HG02763 (cell line): ENCODE measurements at regions not wholly inside any gene's neighbourhood (a gene's known extent, or its start where the extent isn't known, plus 50 kb on each side); places are given as distances from the start of the nearest gene placed in this dataset.

Experiments used
- ATAC-seq: cut with Tn5 transposase; IDR thresholded peaks from one replicate; pipeline ENCODE4 v1.9.1; 2021; ENCODE audit warnings: mild to moderate bottlenecking, moderate library complexity; ENCODE audit not compliant: unreplicated experiment

GRCh38 chr3:31367518-31367917, 165.2 kb upstream of the STT3B start:
- no peak for ATAC-seq

DNA sequence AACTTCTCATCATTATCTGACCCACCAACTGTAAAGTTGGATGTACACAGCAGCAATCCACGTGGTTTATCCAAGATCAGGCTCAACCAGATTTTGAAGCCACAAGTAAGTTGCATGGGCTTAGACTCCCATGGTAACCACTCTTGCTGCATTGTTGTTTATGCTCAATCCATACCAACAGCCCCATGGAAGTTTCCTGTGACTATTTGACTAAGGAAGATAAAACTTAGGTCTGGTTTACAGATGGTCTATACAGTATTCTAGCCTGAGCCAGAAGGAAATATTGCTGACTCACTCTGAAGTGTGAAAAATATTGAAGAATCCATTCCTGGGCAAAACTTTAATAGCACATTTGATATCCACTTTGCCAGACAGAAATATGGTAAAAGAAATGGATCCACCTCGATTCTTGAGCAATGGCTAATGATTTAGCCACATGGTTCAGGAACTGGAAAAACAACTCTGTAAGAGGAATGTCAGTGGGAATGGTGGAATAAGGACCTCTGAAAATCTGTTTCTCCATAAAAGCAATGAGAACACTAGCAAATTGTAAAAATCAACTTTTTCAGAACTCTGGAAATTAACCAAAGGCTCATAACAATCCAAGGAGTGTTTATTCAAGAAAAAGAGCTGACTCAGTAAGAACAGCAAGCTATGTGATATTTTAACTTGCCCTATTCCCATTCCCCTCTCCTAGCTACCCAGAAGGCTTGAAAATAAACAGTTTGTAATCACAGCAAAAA, 162.9 kb upstream of the STT3B start:
- ATAC-seq: no peak

DNA sequence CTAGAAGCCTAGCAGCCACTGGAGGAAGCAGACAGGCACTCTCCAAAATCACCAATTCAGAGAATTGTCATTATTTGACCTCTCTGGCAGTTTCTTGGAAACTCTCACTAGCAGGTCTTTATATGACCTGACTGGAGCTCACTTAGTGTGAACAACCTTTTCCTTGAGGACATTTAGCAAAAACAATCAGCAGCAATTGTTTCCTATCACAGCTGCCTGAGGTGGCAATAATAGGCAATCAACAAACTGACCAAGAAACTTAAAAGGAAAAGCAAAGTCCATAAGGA, 162.4 kb upstream of the STT3B start:
- ATAC-seq: no peak

DNA sequence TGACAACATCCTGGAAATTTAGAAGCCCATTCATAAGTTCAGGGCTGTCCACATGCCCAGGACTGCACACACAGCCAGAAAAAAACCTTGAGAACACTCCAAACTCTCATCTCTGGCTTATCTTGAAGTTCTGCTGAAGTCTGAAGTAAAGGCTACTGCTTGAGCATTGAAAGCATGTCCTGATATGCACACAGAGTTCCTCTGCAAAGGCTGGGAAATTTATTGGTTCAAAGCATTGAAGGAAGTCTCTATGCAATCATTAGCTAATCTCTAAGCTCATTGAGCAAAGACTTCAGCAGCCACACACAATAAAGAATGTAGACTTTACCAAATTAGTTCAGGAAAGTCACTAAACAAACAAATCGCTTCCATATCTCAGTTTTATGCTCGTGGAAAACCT, 162.0 kb upstream of the STT3B start:
- ATAC-seq: no peak

DNA sequence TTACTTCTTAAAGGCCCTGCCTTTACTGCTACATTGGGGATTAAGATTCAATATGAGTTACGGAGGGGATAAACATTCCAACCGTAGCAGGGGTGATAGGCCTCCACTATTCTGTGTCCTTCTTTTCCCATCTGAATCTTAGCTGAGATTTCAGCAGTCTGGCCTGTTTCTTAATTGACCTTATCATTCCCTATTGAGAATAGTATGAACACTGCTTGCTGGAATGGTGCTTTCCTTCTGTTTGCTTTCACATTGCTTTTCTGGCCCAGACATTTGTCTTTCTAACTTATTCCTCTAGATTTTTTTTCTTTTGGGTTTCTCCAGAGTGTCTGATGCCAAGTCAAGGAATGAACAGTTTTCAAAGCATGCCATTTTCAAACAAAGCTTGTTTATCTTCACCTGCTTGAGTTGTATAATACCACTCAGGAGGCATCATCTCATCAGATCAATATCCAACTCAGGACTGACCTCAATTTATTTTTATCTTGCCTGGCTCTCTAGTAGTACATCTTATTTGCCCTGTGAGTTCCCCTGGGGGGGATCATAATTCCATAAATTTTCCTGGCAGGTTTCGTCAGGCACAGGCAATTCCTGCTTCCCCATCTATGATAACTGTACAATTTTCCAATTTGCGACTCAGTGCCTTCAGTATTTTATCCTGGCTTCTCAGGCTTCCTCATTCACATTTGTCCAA, 161.1 kb upstream of the STT3B start:
- ATAC-seq: no peak

- ATAC-seq: no peak
Measured at GRCh38 chr3:31373681-31374080, 159.0 kb upstream of the STT3B start.

GRCh38 chr3:31377045-31377642, 155.6 kb upstream of the STT3B start:
- no peak for ATAC-seq

DNA sequence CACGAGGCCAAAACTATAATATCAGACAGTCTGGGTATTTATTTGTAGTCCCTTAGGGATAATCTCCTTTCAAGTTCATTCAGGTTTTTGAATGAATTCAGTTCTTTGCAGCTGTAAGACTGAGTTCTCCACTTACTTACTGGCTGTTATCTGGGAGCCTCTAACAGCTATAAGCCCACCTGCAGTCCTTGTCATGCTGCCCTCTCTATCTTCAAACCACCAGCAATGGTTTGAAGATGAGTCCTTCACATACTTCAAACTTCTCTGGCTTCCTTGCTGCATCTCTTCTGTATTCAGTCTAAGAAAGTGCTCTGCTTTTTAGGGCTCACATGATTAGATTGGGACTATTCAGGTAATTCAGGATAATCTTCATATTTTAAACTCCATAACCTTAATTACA, 154.5 kb upstream of the STT3B start:
- ATAC-seq: no peak

DNA sequence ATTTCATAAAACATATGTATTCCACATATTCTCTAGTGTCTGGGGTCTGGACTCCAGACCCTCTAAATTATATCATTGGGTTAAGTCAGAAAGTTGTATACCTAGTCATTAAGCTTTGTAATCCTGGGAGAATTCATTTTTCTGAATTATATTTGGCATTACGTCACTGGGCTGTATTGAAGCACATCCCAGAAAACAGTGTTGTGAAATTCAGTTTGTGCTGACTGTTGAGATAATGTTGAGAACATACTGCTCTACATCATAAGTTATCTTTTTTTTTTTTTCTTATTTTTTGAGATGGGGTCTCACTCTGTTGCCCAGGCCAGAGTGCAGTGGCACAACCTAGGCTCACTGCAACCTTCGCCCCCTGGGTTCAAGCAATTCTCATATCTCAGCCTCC, 153.1 kb upstream of the STT3B start:
- no peak for ATAC-seq

DNA sequence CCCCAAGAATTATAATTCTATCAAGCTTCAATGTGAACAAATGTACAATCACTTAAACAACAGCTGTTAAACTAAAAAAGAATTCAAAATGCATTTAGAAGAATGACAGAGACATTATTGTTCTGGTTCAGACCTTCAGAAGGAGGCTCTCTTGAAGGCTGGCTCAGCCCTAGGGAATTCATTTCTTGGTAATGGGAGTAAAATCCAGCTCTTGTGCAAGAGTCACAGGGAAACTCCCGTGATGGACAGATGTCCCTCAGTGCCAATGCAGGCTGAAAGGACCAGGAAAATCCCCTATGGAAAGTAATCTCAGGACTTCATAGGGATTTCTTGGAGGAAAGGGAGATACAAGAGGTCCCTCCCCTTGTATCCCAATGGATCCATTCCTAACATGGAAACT, 149.9 kb upstream of the STT3B start:
- ATAC-seq: no peak

DNA sequence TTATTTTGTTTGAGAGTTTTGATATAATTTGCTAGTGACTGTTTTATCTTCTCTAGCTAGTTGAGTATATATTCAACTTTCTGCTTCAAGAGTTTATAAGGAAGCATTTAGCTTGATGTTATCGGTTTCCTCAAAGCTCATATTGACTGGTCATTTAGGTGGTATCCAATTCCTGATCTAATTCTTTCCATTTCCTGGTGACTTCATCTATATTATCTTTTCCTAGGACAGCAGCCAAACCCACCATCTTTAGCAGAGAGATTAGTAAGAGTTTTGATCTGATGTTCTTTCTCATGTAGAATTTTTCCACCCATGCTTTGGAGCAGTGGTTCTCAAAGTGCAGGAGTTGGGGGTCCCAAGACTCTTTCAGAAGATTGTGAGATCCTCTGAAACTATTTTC, 148.6 kb upstream of the STT3B start:
- ATAC-seq: no peak

GRCh38 chr3:31389939-31390338, 142.8 kb upstream of the STT3B start:
- ATAC-seq: no peak

DNA sequence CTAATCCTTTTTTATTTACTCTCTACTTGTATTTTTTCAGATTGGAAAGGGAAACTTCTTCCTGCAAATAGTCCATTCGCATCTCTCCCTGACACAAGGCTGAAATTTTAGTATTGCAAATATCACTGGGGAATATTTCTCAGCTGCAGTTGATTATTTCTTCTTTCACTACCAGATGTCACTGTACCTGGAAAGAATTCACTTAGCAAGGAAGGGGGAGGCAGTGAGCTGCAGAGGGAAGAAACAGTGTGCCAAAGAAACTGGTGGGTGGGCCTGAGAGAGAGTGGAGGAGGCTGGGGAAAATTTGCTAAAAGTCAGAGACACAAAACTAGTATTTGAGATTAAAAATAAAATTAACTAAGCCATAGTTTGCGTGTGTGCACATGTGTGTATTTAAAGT, 142.3 kb upstream of the STT3B start:
- no peak for ATAC-seq

GRCh38 chr3:31391150-31391549, 141.6 kb upstream of the STT3B start:
- no peak for ATAC-seq

- ATAC-seq: no peak
Measured at GRCh38 chr3:31392568-31392967, 140.2 kb upstream of the STT3B start.

DNA sequence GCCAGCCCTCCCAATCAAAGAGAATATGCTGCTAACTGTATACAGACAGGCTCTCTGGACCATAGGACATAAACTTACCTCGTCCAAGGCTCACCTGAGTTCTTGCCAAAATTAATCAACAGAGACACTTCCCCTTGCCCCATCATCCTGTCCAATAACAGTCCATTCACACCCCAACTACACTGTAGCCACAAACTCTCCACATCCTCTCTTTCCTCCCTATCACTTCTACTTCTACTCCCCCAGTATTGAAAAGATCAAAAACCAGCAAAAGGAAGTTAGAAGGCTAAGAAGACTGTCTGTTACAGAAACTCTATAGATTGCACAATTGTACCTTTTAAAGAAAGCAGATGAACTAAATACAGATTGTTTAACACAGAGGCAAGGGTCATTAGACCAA, 133.5 kb upstream of the STT3B start:
- no peak for ATAC-seq

- ATAC-seq: no peak
Measured at GRCh38 chr3:31402117-31402516, 130.6 kb upstream of the STT3B start.

DNA sequence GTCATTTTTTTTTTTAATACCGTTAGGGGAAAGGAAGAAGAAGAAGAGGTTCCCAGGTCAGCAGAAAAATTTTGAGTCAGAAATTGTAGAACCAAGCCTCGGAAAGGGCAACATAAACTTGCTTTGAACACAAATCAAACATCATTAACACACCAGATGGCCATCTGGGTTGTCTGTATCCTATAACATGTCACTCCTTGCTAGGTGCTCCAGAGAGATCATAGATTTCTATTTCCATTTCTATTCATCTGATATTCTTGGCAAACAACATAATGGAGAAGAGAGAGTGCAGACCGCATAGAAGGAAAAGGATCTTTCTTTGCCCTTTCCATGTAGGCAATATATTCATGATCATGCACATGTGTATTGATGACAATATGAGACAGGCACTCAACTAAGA, 129.5 kb upstream of the STT3B start:
- no peak for ATAC-seq

DNA sequence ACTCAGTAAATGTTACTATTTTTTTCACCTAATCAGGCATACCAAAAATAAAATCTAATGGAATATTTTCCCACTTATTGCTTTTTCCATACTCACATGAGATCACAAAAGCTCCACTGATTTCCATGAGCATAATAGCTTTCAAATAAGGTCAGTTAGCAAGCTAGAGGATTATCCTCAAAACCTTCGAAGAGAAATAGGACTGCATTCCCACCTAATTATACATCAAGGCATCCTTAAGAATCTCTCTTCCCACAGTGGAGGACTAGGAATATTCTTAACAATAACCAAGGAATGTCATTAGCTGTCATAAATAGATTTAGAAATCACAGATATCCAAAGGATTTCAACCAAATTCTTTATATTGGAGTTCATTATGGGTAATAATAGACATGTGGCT, 127.9 kb upstream of the STT3B start:
- ATAC-seq: no peak

DNA sequence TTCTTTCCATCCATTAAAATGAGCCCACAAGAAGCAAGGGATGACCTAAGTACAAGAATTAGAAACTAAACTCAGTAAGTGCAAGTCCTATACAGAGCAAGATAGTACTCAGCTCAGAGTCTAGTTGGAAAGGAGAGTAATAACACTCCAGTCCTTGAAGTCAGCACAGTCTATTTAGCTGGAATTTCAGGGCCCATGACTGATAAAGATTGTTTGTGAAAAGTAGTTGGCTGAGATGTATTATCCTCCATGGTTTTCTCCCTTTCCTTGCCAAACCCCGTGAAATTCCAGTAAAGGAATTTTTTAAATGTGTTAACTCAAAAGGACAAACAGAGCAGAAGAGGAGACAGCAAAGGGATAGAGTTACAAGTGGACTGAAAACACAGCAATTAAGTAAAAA, 127.2 kb upstream of the STT3B start:
- no peak for ATAC-seq

GRCh38 chr3:31406896-31407295, 125.8 kb upstream of the STT3B start:
- no peak for ATAC-seq

- ATAC-seq: no peak
Measured at GRCh38 chr3:31407665-31408064, 125.1 kb upstream of the STT3B start.

DNA sequence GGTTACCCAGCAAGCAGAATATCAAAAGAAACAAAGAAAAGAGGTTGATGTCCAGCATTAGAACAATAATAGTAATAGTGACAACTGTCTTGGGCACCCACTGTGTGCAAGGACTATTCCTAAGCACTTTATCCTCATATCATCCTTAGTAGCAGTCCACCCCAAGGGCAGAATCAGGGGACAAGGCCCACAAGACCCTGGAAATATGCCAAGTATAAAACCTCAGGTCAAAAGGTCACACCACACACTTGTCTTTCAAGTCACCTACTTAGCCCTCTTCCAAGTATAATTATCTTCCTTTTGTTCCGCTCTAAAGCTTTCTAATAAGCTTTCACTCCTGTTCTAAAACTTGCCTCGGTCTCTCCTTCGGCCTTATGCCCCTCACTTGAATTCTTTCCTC, 124.0 kb upstream of the STT3B start:
- no peak for ATAC-seq
